GM12878 (cell line): ENCODE measurements at regions not wholly inside any gene's neighbourhood (a gene's known extent, or its start where the extent isn't known, plus 50 kb on each side); places are given as distances from the start of the nearest gene placed in this dataset.

Experiments used
- BCL11A ChIP-seq: IDR thresholded peaks from 2 replicates; pipeline ENCODE4 v1.6.1; 2011; ENCODE audit warnings: low read depth, low read length
- EP300 ChIP-seq, 2 experiments: fragments of 150-350 bp in 1 of 2; IDR thresholded peaks; 2 replicates each; pipeline ENCODE4 v1.6.1; 2011 to 2012; ENCODE audit warnings: low read depth in 2 of 2, low read length in 2 of 2, borderline replicate concordance in 1 of 2, improper control_type of control experiment in 1 of 2, inconsistent platforms in 1 of 2; ENCODE audit not compliant: control insufficient read depth in 1 of 2
- IKZF1 ChIP-seq: fragments of 450-650 bp; conservative IDR thresholded peaks from 2 replicates; pipeline ENCODE4 v1.6.1; 2017; ENCODE audit warnings: antibody characterized with exemption, mild to moderate bottlenecking
- MYB ChIP-seq: fragments of 150-350 bp; IDR thresholded peaks from 2 replicates; pipeline ENCODE4 v1.6.1; 2014; ENCODE audit warnings: mild to moderate bottlenecking, low read depth, low read length, borderline replicate concordance
- NFYA ChIP-seq: IDR thresholded peaks from 2 replicates; pipeline ENCODE4 v1.6.1; 2011; ENCODE audit warnings: low read depth, mild to moderate bottlenecking, low read length, improper control_type of control experiment, borderline replicate concordance
- RAD21 ChIP-seq: IDR thresholded peaks from 2 replicates; pipeline ENCODE4 v1.6.1; 2011; ENCODE audit warnings: mild to moderate bottlenecking, low read depth, low read length, moderate library complexity; ENCODE audit not compliant: insufficient read depth
- RCOR1 ChIP-seq: conservative IDR thresholded peaks from 2 replicates; pipeline ENCODE4 v1.6.1; 2012; ENCODE audit warnings: low read depth, low read length, improper control_type of control experiment
- SIX5 ChIP-seq: IDR thresholded peaks from 2 replicates; pipeline ENCODE4 v1.6.1; 2011; ENCODE audit warnings: mild to moderate bottlenecking, low read depth, low read length, moderate library complexity; ENCODE audit not compliant: severe bottlenecking
- SMAD5 ChIP-seq: IDR thresholded peaks from 2 replicates; pipeline ENCODE4 v1.6.1; 2016; ENCODE audit warnings: antibody characterized with exemption, low read depth
- YY1 ChIP-seq: IDR thresholded peaks from 2 replicates; pipeline ENCODE4 v1.6.1; 2011; ENCODE audit warnings: low read depth, mild to moderate bottlenecking, low read length
- TF ChIP-seq, protein P1 (sequence below): fragments of 450-650 bp; IDR thresholded peaks from 2 replicates; pipeline ENCODE4 v1.6.1; 2017; ENCODE audit warnings: mild to moderate bottlenecking, moderate library complexity
- TF ChIP-seq, protein P2 (sequence below): fragments of 450-650 bp; IDR thresholded peaks from 2 replicates; pipeline ENCODE4 v1.6.1; 2016; ENCODE audit warnings: mild to moderate bottlenecking

DNA sequence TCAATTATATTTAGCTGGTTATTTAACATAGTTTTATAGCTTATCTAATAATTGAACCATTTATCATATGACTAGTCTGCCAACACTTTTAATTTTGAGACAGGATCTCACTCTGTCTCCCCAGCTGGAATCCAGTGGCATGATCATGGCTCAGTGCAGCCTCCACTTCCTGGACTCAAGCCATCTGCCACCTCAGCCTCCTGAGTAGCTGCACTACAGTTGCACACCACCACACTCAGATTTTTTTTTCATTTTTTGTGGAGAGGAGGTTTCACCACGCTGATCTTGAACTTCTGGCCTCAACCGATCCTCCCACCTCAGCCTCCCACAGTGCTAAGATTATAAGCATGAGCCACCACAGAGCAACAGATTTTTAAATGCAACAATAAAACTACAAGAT is 151.4 kb upstream of the MDGA2 start (continued):
- TF ChIP-seq SIX5: no peak
- no peak for TF ChIP-seq YY1
- TF ChIP-seq IKZF1: no peak
- TF ChIP-seq RCOR1: no peak
- TF ChIP-seq NFYA: no peak
- no peak for TF ChIP-seq SMAD5
- TF ChIP-seq, protein P1, sequence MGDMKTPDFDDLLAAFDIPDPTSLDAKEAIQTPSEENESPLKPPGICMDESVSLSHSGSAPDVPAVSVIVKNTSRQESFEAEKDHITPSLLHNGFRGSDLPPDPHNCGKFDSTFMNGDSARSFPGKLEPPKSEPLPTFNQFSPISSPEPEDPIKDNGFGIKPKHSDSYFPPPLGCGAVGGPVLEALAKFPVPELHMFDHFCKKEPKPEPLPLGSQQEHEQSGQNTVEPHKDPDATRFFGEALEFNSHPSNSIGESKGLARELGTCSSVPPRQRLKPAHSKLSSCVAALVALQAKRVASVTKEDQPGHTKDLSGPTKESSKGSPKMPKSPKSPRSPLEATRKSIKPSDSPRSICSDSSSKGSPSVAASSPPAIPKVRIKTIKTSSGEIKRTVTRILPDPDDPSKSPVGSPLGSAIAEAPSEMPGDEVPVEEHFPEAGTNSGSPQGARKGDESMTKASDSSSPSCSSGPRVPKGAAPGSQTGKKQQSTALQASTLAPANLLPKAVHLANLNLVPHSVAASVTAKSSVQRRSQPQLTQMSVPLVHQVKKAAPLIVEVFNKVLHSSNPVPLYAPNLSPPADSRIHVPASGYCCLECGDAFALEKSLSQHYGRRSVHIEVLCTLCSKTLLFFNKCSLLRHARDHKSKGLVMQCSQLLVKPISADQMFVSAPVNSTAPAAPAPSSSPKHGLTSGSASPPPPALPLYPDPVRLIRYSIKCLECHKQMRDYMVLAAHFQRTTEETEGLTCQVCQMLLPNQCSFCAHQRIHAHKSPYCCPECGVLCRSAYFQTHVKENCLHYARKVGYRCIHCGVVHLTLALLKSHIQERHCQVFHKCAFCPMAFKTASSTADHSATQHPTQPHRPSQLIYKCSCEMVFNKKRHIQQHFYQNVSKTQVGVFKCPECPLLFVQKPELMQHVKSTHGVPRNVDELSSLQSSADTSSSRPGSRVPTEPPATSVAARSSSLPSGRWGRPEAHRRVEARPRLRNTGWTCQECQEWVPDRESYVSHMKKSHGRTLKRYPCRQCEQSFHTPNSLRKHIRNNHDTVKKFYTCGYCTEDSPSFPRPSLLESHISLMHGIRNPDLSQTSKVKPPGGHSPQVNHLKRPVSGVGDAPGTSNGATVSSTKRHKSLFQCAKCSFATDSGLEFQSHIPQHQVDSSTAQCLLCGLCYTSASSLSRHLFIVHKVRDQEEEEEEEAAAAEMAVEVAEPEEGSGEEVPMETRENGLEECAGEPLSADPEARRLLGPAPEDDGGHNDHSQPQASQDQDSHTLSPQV: no peak
- no peak for TF ChIP-seq RAD21
- TF ChIP-seq MYB: no peak
- no peak for TF ChIP-seq BCL11A
- TF ChIP-seq EP300 (IDR thresholded peaks at IDR 0.05; ENCODE audit: borderline replicate concordance in 1 of 2, control insufficient read depth in 1 of 2, low read depth in 2 of 2, low read length in 2 of 2): no peak
- TF ChIP-seq, protein P2, sequence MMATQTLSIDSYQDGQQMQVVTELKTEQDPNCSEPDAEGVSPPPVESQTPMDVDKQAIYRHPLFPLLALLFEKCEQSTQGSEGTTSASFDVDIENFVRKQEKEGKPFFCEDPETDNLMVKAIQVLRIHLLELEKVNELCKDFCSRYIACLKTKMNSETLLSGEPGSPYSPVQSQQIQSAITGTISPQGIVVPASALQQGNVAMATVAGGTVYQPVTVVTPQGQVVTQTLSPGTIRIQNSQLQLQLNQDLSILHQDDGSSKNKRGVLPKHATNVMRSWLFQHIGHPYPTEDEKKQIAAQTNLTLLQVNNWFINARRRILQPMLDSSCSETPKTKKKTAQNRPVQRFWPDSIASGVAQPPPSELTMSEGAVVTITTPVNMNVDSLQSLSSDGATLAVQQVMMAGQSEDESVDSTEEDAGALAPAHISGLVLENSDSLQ: no peak
